ENCODE measurements at regions not wholly inside any gene's neighbourhood (a gene's known extent, or its start where the extent isn't known, plus 50 kb on each side); places are given as distances from the start of the nearest gene placed in this dataset.

GRCh38 chr3:19077388-19077787 is 70.9 kb upstream of the KCNH8 start:
- TF ChIP-seq POLR2A (IDR thresholded peaks at IDR 0.05): no peak
- no peak for TF ChIP-seq CTCF (IDR thresholded peaks at IDR 0.05)

Data from vagina (tissue), 2 donors.